Bronchial epithelial cell (primary cell): ENCODE measurements at regions not wholly inside any gene's neighbourhood (a gene's known extent, or its start where the extent isn't known, plus 50 kb on each side); places are given as distances from the start of the nearest gene placed in this dataset.
"Not testable (repeated sequence)": the region's sequence is repeated elsewhere in the genome, so short reads cannot be mapped to it uniquely, and the experiment has no call there.

Source experiments
- DNase-seq: peaks from one replicate; pipeline ENCODE4 v3.0.0-alpha.2; 2010; ENCODE audit warnings: low read depth
- FAIRE-seq: peaks from 2 replicates; lab custom pipeline; 2011; peaks lifted over from hg19 to GRCh38; lab: Jason Lieb, UNC
- H3K27me3 ChIP-seq: 2 replicates; pipeline ENCODE4 v1.5.1; 2011; ENCODE audit warnings: low read length; ENCODE audit not compliant: control insufficient read depth, insufficient read depth
- H3K36me3 ChIP-seq: 2 replicates; pipeline ENCODE4 v1.5.1; 2011; ENCODE audit warnings: low read length; ENCODE audit not compliant: control insufficient read depth, insufficient read depth
- H3K4me3 ChIP-seq: 2 replicates; pipeline ENCODE4 v1.5.1; 2011; ENCODE audit warnings: mild to moderate bottlenecking, low read depth, low read length, control low read depth
- CTCF ChIP-seq: IDR thresholded peaks from 2 replicates; pipeline ENCODE4 v1.5.1; 2011; ENCODE audit warnings: mild to moderate bottlenecking, moderate library complexity, low read length, control low read depth, inconsistent platforms; ENCODE audit not compliant: insufficient read depth, severe bottlenecking

- no peak for FAIRE-seq
- TF ChIP-seq CTCF, result no peak
- Histone ChIP-seq H3K27me3 (no peaks in the 10 kb centered on the region), H3K4me3 (no peak overlapping the region), H3K36me3 (no peaks in the 10 kb centered on the region)
- DNase-seq, result no peak
Observed at GRCh38 chr16:5917436-5918195, 820.0 kb upstream of the EEF2KMT start.

GRCh38 chr16:5916711-5917191, 819.2 kb upstream of the EEF2KMT start:
- H3K36me3 ChIP-seq, result no peaks in the 10 kb centered on the region
- H3K27me3 ChIP-seq, result no peaks in the 10 kb centered on the region
- DNase-seq (peak; percentile 17), FAIRE-seq (peak; percentile 60)
- TF ChIP-seq CTCF, result no peak
- no peak overlapping the region for H3K4me3 ChIP-seq

DNA sequence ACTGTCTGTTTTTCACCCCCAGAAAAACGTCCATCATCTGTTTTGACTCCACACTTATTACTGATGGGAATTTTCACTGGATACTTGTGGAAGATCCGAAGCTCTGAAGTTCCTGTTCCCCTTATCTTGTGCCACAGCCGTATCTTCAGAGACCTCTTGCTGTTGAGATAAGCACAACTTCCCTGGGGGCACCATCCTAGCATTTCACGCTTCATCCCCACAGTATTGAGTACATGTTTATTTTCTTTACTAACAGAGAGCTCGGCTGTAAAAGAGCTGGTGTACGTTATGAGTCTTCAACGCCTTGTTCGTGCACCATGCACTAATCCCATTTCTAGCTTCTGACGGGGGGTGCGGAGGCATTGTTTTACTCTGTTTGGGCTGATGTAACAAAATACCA, 813.6 kb upstream of the EEF2KMT start:
- FAIRE-seq (no peak), DNase-seq (no peak)
- no peak for TF ChIP-seq CTCF
- Histone ChIP-seq H3K4me3 (no peak overlapping the region), H3K36me3 (no peaks in the 10 kb centered on the region), H3K27me3 (no peaks in the 10 kb centered on the region)

GRCh38 chr16:5909556-5909955, 812.0 kb upstream of the EEF2KMT start:
- H3K4me3 ChIP-seq, FAIRE-seq, H3K36me3 ChIP-seq, DNase-seq, H3K27me3 ChIP-seq: not testable (repeated sequence)

GRCh38 chr16:5907544-5907943, 809.9 kb upstream of the EEF2KMT start:
- DNase-seq (no peak), FAIRE-seq (no peak)
- TF ChIP-seq CTCF, result no peak
- Histone ChIP-seq H3K27me3 (no peaks in the 10 kb centered on the region), H3K4me3 (no peak overlapping the region), H3K36me3 (no peaks in the 10 kb centered on the region)

DNA sequence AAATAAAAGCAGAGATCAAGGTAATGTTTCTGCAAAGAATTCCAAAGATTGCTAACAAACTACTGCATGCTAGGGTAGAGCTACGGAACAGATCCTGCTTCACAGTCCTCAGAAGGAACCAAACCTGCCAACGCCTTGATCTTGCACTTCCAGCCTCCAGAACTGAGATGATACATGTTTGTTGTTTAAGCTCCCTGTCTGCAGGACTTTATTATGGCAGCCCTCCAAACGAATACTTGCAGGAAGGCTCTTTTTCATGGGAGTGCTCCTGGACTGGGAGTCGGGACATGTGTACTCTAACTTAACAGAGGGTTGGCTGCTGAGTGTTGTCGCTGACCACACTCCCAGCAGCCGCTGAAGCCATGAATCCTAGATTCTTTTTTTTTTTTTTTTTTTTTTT, 808.8 kb upstream of the EEF2KMT start:
- DNase-seq (no peak), FAIRE-seq (no peak)
- Histone ChIP-seq H3K27me3 (no peaks in the 10 kb centered on the region), H3K4me3 (no peak overlapping the region), H3K36me3 (no peaks in the 10 kb centered on the region)
- TF ChIP-seq CTCF, result no peak
